Common myeloid progenitor, CD34-positive (primary cell): ENCODE measurements at regions not wholly inside any gene's neighbourhood (a gene's known extent, or its start where the extent isn't known, plus 50 kb on each side); places are given as distances from the start of the nearest gene placed in this dataset.
"Not testable (repeated sequence)": the region's sequence is repeated elsewhere in the genome, so short reads cannot be mapped to it uniquely, and the experiment has no call there.

ENCODE experiments used
- CTCF ChIA-PET: fragments of 350-600 bp; sonication (Branson Sonifier 250); formaldehyde crosslinking; loops from one replicate; lab custom pipeline; 2021; ENCODE audit warnings: antibody characterized with exemption; lab: Charles Lee
- POLR2A ChIA-PET: fragments of 350-600 bp; sonication (Branson Sonifier 250); formaldehyde crosslinking; loops from one replicate; lab custom pipeline; 2021; ENCODE audit warnings: antibody characterized with exemption; lab: Charles Lee
- DNase-seq, 3 donors: peaks; one replicate each; pipeline versions ENCODE4 v3.0.0 to v3.0.0-alpha.2; 2013
- H3K27ac ChIP-seq, 2 experiments: 1 replicate in 1 of 2; 2 replicates in 1 of 2; pipeline ENCODE4 v1.7.0; 2013; ENCODE audit warnings: inconsistent platforms in 2 of 2, low read length in 2 of 2, mild to moderate bottlenecking in 2 of 2, low read depth in 1 of 2, moderate library complexity in 1 of 2; ENCODE audit not compliant: severe bottlenecking in 2 of 2, insufficient read depth in 1 of 2, poor library complexity in 1 of 2
- H3K27me3 ChIP-seq, 5 experiments: replicated peaks in 2 of 5; 1 replicate in 3 of 5; 2 replicates in 2 of 5; pipeline versions ENCODE4 v1.6.1 to v1.7.0; 2013; ENCODE audit warnings: low read length in 4 of 5, mild to moderate bottlenecking in 2 of 5, moderate library complexity in 2 of 5, inconsistent platforms in 1 of 5; ENCODE audit not compliant: insufficient read depth in 5 of 5, control insufficient read depth in 4 of 5
- H3K36me3 ChIP-seq, 4 experiments: 1 replicate in 2 of 4; 2 replicates in 2 of 4; pipeline versions ENCODE4 v1.6.1 to v1.7.0; 2013; ENCODE audit warnings: low read length in 3 of 4, control low read depth in 1 of 4, mild to moderate bottlenecking in 1 of 4; ENCODE audit not compliant: control insufficient read depth in 4 of 4, insufficient read depth in 4 of 4
- H3K4me1 ChIP-seq, 4 experiments: 1 replicate in 3 of 4; 2 replicates in 1 of 4; pipeline versions ENCODE4 v1.6.1 to v1.7.1; 2013; ENCODE audit warnings: low read length in 3 of 4, mild to moderate bottlenecking in 3 of 4, control low read depth in 1 of 4, inconsistent platforms in 1 of 4, moderate library complexity in 1 of 4; ENCODE audit not compliant: control insufficient read depth in 4 of 4, insufficient read depth in 4 of 4; ENCODE audit errors: control extremely low read depth in 1 of 4
- H3K4me3 ChIP-seq, 7 experiments: 1 replicate in 4 of 7; 2 replicates in 3 of 7; pipeline versions ENCODE4 v1.5.1 to v1.7.0; 2013; ENCODE audit warnings: mild to moderate bottlenecking in 7 of 7, low read length in 6 of 7, moderate library complexity in 6 of 7, inconsistent platforms in 2 of 7, low read depth in 2 of 7, control low read depth in 1 of 7; ENCODE audit not compliant: insufficient read depth in 4 of 7, control insufficient read depth in 1 of 7; ENCODE audit errors: extremely low read depth in 1 of 7
- H3K9me3 ChIP-seq, 5 experiments: 1 replicate in 4 of 5; 2 replicates in 1 of 5; pipeline versions ENCODE4 v1.6.1 to v1.7.1; 2013; ENCODE audit warnings: low read length in 4 of 5, mild to moderate bottlenecking in 2 of 5, inconsistent platforms in 1 of 5, low read depth in 1 of 5, moderate library complexity in 1 of 5; ENCODE audit not compliant: control insufficient read depth in 4 of 5, insufficient read depth in 2 of 5; ENCODE audit errors: control extremely low read depth in 1 of 5
- WGBS: methylation state at CpG from one replicate; pipeline ENCODE4 v1.1.5; 2013; ENCODE audit not compliant: insufficient coverage; 5-methylcytosine and 5-hydroxymethylcytosine counted together

DNA sequence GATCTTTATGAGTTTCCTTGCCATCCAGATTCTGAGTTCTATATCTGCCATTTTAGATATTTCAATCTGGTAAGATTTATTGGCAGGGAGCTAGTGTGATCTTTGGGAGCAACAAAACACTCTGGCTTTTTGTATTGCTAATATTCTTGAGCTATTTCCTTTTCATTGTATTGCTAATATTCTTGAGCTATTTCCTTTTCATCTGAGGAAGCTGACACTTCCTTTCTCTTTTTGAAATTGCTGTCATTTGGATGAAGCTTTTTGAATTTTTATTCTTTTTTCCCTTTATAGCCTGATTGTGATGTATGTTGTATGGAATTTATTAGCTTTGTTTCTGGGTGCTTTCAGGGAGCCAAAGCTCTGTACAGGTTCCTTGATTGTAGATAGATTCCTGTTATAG is 873.5 kb upstream of the ATXN8OS start:
- no peaks in the 10 kb centered on the region for H3K9me3 ChIP-seq
- H3K4me3 ChIP-seq: no peak overlapping the region
- POLR2A ChIA-PET: no interaction called here
- no peaks in the 10 kb centered on the region for H3K36me3 ChIP-seq
- no peak overlapping the region for H3K27ac ChIP-seq
- no peak for DNase-seq
- H3K4me1 ChIP-seq: no peaks in the 10 kb centered on the region
- H3K27me3 ChIP-seq: no peaks in the 10 kb centered on the region
- CTCF ChIA-PET: no interaction called here

DNA sequence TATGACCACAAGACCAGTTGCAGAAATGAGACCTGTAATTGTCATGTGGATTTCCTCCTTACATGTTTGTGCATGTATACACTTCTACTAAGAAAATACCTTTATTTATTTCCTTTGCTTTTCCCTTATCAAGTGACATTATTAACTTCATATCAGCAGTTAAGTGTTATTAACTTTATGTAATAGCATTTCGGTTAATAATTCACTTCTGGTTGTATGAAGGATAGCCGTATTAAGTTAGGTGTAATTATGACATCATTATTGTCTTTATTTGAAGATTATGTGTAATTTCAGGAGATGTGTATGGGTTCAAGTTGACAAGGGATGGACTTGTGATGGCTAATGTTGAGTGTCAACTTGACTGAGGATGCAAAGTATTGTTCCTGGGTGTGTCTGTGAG is 881.2 kb upstream of the ATXN8OS start:
- 100% methylated on average over 2 of the region's 2 CpGs for WGBS
- POLR2A ChIA-PET: no interaction called here
- no peak for DNase-seq
- no peak overlapping the region for H3K27ac ChIP-seq
- no peaks in the 10 kb centered on the region for H3K36me3 ChIP-seq
- CTCF ChIA-PET: no interaction called here
- no peaks in the 10 kb centered on the region for H3K9me3 ChIP-seq
- H3K4me3 ChIP-seq: no peak overlapping the region
- H3K27me3 ChIP-seq: no peaks in the 10 kb centered on the region
- no peaks in the 10 kb centered on the region for H3K4me1 ChIP-seq

DNA sequence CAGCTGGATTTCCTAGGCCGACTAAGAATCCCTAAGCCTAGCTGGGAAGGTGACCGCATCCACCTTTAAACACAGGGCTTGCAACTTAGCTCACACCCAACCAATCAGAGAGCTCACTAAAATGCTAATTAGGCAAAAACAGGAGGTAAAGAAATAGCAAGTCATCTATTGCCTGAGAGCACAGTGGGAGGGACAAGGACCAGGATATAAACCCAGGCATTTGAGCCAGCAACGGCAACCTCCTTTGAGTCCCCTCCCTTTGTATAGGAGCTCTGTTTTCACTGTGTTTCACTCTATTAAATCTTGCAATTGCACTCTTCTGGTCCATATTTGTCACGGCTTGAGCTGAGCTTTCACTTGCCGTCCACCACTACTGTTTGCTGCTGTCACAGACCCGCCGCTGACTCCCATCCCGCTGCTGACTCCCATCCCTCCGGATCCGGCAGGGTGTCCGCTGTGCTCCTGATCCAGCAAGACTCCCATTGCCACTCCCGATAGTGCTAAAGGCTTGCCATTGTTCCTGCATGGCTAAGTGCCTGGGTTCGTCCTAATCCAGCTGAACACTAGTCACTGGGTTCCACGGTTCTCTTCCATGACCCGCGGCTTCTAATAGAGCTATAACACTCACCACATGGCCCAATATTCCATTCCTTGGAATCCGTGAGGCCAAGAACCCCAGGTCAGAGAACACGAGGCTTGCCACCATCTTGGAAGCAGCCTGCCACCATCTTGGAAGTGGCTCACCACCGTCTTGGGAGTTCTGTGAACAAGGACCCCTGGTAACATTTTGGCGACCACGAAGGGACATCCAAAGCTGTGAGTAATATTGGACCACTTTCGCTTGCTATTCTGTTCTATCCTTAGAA is 885.8 kb upstream of the ATXN8OS start:
- CTCF ChIA-PET, H3K9me3 ChIP-seq, H3K27me3 ChIP-seq, POLR2A ChIA-PET, H3K36me3 ChIP-seq, H3K27ac ChIP-seq, H3K4me3 ChIP-seq, H3K4me1 ChIP-seq, DNase-seq: not testable (repeated sequence)
- 95% methylated on average over 16 of the region's 22 CpGs for WGBS

DNA sequence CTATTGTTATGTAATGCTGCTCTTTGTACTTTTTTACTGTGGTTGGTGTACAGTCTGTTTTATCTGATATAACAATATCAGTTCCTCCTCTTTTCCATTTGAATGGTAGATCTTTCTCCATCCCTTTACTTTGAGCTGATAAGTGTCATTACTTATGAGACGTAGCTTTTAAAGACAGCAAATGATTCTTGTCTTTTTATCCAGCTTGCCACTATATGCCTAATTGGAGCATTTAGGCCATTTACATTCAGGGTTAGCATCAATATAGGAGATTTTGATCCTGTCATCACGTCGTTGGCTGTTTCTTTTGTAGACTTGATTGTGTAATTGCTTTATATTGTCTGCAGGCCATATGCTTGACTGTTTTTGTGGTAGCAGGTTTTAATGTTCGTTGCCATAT is 894.2 kb upstream of the ATXN8OS start:
- no peak overlapping the region for H3K27ac ChIP-seq
- 95% methylated on average over 2 of the region's 4 CpGs for WGBS
- no peaks in the 10 kb centered on the region for H3K27me3 ChIP-seq
- H3K9me3 ChIP-seq: no peaks in the 10 kb centered on the region
- no peaks in the 10 kb centered on the region for H3K4me1 ChIP-seq
- H3K36me3 ChIP-seq: no peaks in the 10 kb centered on the region
- CTCF ChIA-PET: no interaction called here
- POLR2A ChIA-PET: no interaction called here
- no peak for DNase-seq
- no peak overlapping the region for H3K4me3 ChIP-seq

DNA sequence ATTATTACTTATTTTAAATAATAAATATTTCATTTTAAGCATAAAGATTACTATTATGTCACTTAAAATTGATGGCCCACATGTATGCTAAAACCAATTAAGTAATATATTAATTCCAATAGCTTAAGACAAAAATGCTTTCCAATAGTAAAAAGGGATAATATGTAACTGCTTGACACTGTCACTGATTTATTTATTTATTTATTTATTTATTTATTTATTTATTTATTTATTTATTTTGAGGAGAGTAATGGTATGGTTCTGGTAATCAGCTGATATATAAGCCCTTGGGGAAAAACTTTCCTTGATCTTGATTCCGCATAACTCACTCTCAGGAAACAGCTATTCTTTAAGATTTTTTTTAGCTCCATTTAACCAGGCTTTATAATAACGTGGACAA is 903.0 kb upstream of the ATXN8OS start:
- no peak for DNase-seq
- H3K9me3 ChIP-seq: peaks cover 0 to 3% (median 0%) of the 10 kb centered on the region in 5 experiments
- ChIA-PET CTCF (no interaction called here), POLR2A (no interaction called here)
- H3K36me3 ChIP-seq: no peaks in the 10 kb centered on the region
- H3K27me3 ChIP-seq: no peaks in the 10 kb centered on the region
- no peak overlapping the region for H3K27ac ChIP-seq
- no peak overlapping the region for H3K4me3 ChIP-seq
- WGBS: 0% methylated on average over 1 of the region's 2 CpGs
- no peaks in the 10 kb centered on the region for H3K4me1 ChIP-seq

DNA sequence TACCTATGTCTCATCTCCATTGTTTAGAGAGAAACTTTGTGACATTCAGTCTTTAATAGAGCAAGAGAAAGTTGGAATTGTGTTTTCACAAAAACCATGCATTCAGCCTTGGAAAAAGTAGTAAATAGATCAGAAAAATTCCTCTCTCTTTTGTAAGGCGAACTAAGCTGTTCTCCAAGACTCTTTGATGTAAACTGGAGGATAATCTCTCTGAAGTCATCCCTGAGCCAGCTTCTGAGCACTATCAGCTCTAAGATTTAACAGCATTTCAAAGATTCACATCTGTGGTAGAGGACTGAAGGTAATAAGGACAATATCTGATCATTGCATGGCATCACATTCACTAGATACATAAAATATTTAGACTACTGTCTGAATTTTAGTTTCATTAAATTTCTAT is 904.6 kb upstream of the ATXN8OS start:
- H3K9me3 ChIP-seq: peaks cover 0 to 3% (median 0%) of the 10 kb centered on the region in 5 experiments
- H3K27me3 ChIP-seq: no peaks in the 10 kb centered on the region
- ChIA-PET POLR2A (no interaction called here), CTCF (no interaction called here)
- no CpG with 5 or more reads among the region's 1 CpG for WGBS
- DNase-seq: no peak
- no peaks in the 10 kb centered on the region for H3K4me1 ChIP-seq
- H3K27ac ChIP-seq: no peak overlapping the region
- no peak overlapping the region for H3K4me3 ChIP-seq
- no peaks in the 10 kb centered on the region for H3K36me3 ChIP-seq

DNA sequence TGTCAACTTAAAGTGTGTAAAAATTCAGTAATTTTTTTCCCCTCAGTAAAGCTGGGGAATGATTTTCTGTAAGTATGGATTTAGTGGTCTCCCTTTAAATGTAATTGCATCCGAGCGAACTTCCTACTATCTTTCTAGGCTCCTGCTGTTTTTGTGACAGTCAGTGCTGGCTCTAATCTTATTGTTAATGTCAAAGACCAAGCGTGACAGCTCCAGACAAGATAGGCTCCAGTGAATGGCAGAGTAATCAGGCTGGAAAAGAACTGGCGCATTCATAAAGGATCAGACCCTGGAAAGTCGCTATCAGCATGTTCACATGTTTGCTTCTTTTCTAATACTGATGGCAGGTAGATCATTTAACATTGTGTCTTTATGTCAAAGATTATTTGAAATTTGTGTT is 908.0 kb upstream of the ATXN8OS start:
- H3K27ac ChIP-seq: no peak overlapping the region
- H3K4me1 ChIP-seq: no peaks in the 10 kb centered on the region
- ChIA-PET POLR2A (no interaction called here), CTCF (no interaction called here)
- no peaks in the 10 kb centered on the region for H3K27me3 ChIP-seq
- WGBS: 94% methylated on average over 3 of the region's 5 CpGs
- no peak for DNase-seq
- no peaks in the 10 kb centered on the region for H3K9me3 ChIP-seq
- no peaks in the 10 kb centered on the region for H3K36me3 ChIP-seq
- H3K4me3 ChIP-seq: no peak overlapping the region
